GM23248 (cell line): ENCODE measurements at regions not wholly inside any gene's neighbourhood (a gene's known extent, or its start where the extent isn't known, plus 50 kb on each side); places are given as distances from the start of the nearest gene placed in this dataset.
A peak's percentile ranks its signal among the peaks of the same experiment; 100 is the strongest.

ENCODE experiments used
- DNase-seq: peaks from one replicate; pipeline ENCODE4 v3.0.0-alpha.2; 2015
- H2AFZ ChIP-seq: fragments of 200-600 bp; sonication (generic); 2 replicates; pipeline ENCODE4 v1.6.1; 2016; ENCODE audit warnings: antibody characterized with exemption
- H3F3A ChIP-seq: fragments of 200-600 bp; sonication (generic); 2 replicates; pipeline ENCODE4 v1.6.1; 2016; ENCODE audit warnings: mild to moderate bottlenecking, antibody characterized with exemption, mixed run types; ENCODE audit not compliant: insufficient read depth
- H3K27ac ChIP-seq: fragments of 200-600 bp; sonication (generic); 2 replicates; pipeline ENCODE4 v1.5.1; 2016; ENCODE audit warnings: mild to moderate bottlenecking
- H3K27me3 ChIP-seq: fragments of 200-600 bp; sonication (generic); replicated peaks from 2 replicates; pipeline ENCODE4 v1.6.1; 2016; ENCODE audit warnings: mild to moderate bottlenecking; ENCODE audit not compliant: insufficient read depth
- H3K36me3 ChIP-seq: fragments of 200-600 bp; sonication (generic); 2 replicates; pipeline ENCODE4 v1.6.1; 2016; ENCODE audit warnings: low read depth, mild to moderate bottlenecking
- H3K4me1 ChIP-seq: fragments of 200-600 bp; sonication (generic); 2 replicates; pipeline ENCODE4 v1.6.1; 2016; ENCODE audit warnings: mild to moderate bottlenecking; ENCODE audit not compliant: insufficient read depth
- H3K4me2 ChIP-seq: fragments of 200-600 bp; sonication (generic); one replicate; pipeline ENCODE4 v1.6.1; 2016; ENCODE audit warnings: mild to moderate bottlenecking; ENCODE audit not compliant: unreplicated experiment
- H3K4me3 ChIP-seq: fragments of 200-600 bp; sonication (generic); 2 replicates; pipeline ENCODE4 v1.5.1; 2016; ENCODE audit warnings: mild to moderate bottlenecking
- H3K79me2 ChIP-seq: fragments of 200-600 bp; sonication (generic); 2 replicates; pipeline ENCODE4 v1.6.1; 2016; ENCODE audit warnings: mild to moderate bottlenecking; ENCODE audit not compliant: insufficient read depth
- H3K9ac ChIP-seq: fragments of 200-600 bp; sonication (generic); 2 replicates; pipeline ENCODE4 v1.6.1; 2016; ENCODE audit warnings: mild to moderate bottlenecking
- H3K9me2 ChIP-seq: fragments of 200-600 bp; sonication (generic); 2 replicates; pipeline ENCODE4 v1.6.1; 2016; ENCODE audit warnings: mixed run types, mild to moderate bottlenecking, moderate library complexity; ENCODE audit not compliant: insufficient read depth
- H3K9me3 ChIP-seq: fragments of 200-600 bp; sonication (generic); one replicate; pipeline ENCODE4 v1.6.1; 2017; ENCODE audit warnings: low read depth
- H4K20me1 ChIP-seq: fragments of 200-600 bp; sonication (generic); 2 replicates; pipeline ENCODE4 v1.6.0; 2016; ENCODE audit not compliant: insufficient read depth
- EZH2 ChIP-seq: fragments of 200-600 bp; sonication (generic); IDR thresholded peaks from 2 replicates; pipeline ENCODE4 v1.6.1; 2018; ENCODE audit warnings: antibody characterized with exemption, mild to moderate bottlenecking; ENCODE audit not compliant: insufficient read depth, poor library complexity, severe bottlenecking
- EZH2phosphoT487 ChIP-seq: fragments of 200-600 bp; sonication (generic); IDR thresholded peaks from 2 replicates; pipeline ENCODE4 v1.6.1; 2018; ENCODE audit warnings: antibody characterized with exemption, moderate library complexity, mild to moderate bottlenecking, low read depth; ENCODE audit not compliant: insufficient read depth
- WGBS, 2 experiments: methylation state at CpG; one replicate each; pipeline ENCODE4 v1.1.6; 2015 to 2017; ENCODE audit warnings: low lambda C conversion rate in 2 of 2, low coverage in 1 of 2; ENCODE audit errors: missing lambda C conversion rate in 2 of 2; 5-methylcytosine and 5-hydroxymethylcytosine counted together
- in situ Hi-C: fragments of 300-500 bp; cut with MboI; formaldehyde crosslinking; loops from 2 replicates; pipeline ENCODE4 v1.15.0; 2020

- in situ Hi-C loops: no loop called here
- H3K9me3 ChIP-seq: no peaks in the 10 kb centered on the region
- H3K27me3 ChIP-seq: no peaks in the 10 kb centered on the region
- H3K9ac ChIP-seq: no peak overlapping the region
- no peak for DNase-seq
- peaks cover 25% of the 10 kb centered on the region; the same call in 1 of the 2 replicates for H3F3A ChIP-seq
- H3K4me3 ChIP-seq: no peak overlapping the region
- 87 to 96% methylated on average over 3 of the region's 3 CpGs for WGBS, 2 experiments
- H3K4me1 ChIP-seq: peaks cover 28% of the 10 kb centered on the region
- H3K79me2 ChIP-seq: no peaks in the 10 kb centered on the region
- no peak overlapping the region for H3K27ac ChIP-seq
- no peaks in the 10 kb centered on the region for H3K9me2 ChIP-seq
- no peaks in the 10 kb centered on the region for H3K36me3 ChIP-seq
- no peaks in the 10 kb centered on the region for H4K20me1 ChIP-seq
- no peak overlapping the region for H3K4me2 ChIP-seq
- TF ChIP-seq EZH2phosphoT487: no peak
- TF ChIP-seq EZH2: no peak
- no peak overlapping the region for H2AFZ ChIP-seq
Observed at GRCh38 chr2:217110550-217110949, 250.7 kb upstream of the TNP1 start.

DNA sequence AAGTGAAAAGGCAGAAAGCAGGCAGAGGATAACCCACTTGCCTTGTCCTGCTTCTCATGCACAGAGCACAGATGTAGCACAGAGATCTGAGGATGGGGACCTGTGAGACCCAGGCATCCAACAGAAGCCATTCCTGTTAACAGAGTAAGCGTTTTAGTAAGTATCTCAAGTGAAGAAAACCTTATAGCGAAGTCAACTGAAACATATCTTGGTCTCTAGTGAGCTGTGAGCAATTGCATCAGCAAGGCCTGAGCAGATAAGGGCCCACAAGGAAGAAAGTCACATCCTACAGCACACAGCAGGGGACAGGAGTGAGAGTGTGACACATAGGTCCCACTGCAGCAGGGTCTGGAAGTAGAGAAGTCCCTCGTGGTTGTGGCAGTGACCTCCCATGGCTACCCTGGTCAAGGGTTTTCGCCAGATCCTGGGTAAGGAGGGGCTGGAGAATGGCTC is 248.7 kb upstream of the TNP1 start:
- Histone ChIP-seq H3K9ac (no peak overlapping the region), H2AFZ (0 out of 2 replicates have a peak overlapping the region, but pooled peaks have one; percentile 33), H3K9me3 (no peaks in the 10 kb centered on the region), H3K27me3 (no peaks in the 10 kb centered on the region), H4K20me1 (no peaks in the 10 kb centered on the region), H3K79me2 (no peaks in the 10 kb centered on the region), H3K4me2 (no peak overlapping the region), H3K36me3 (no peaks in the 10 kb centered on the region), H3K9me2 (no peaks in the 10 kb centered on the region), H3K4me1 (peaks cover 47% of the 10 kb centered on the region), H3F3A (peaks cover 45% of the 10 kb centered on the region), H3K4me3 (no peak overlapping the region), H3K27ac (no peak overlapping the region)
- no peak for TF ChIP-seq EZH2
- no peak for TF ChIP-seq EZH2phosphoT487
- 93 to 96% methylated on average over 4 of the region's 4 CpGs for WGBS, 2 experiments
- in situ Hi-C loops: no loop called here
- DNase-seq: no peak

DNA sequence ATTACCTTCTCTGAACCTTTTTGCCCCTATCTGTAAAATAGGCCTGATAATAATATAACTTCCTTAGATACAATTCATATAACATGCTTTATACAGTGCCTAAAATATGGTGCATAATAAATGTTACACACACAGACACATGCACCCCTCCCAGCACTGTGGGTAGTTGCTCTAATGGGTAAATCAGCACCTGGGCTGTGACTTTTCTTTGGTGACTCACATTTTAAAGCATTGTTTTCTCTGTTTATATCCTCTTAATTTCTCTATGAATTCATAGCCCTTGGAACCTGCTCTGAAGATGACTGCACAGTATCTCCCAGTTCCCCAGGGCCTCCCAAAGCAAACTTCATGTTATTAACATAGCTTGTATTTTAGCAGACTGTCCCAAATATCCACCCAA is 248.2 kb upstream of the TNP1 start:
- TF ChIP-seq EZH2phosphoT487: no peak
- no peak for TF ChIP-seq EZH2
- H3K4me3 ChIP-seq: no peak overlapping the region
- no peaks in the 10 kb centered on the region for H3K9me3 ChIP-seq
- no peaks in the 10 kb centered on the region for H3K36me3 ChIP-seq
- no peaks in the 10 kb centered on the region for H3K79me2 ChIP-seq
- in situ Hi-C loops: no loop called here
- DNase-seq: no peak
- H4K20me1 ChIP-seq: no peaks in the 10 kb centered on the region
- no peak overlapping the region for H3K27ac ChIP-seq
- peaks cover 52% of the 10 kb centered on the region for H3K4me1 ChIP-seq
- no peaks in the 10 kb centered on the region for H3K9me2 ChIP-seq
- no peak overlapping the region for H3K4me2 ChIP-seq
- H3K9ac ChIP-seq: no peak overlapping the region
- 0 out of 2 replicates have a peak overlapping the region, but pooled peaks have one; percentile 33 for H2AFZ ChIP-seq
- peaks cover 50% of the 10 kb centered on the region for H3F3A ChIP-seq
- H3K27me3 ChIP-seq: no peaks in the 10 kb centered on the region

DNA sequence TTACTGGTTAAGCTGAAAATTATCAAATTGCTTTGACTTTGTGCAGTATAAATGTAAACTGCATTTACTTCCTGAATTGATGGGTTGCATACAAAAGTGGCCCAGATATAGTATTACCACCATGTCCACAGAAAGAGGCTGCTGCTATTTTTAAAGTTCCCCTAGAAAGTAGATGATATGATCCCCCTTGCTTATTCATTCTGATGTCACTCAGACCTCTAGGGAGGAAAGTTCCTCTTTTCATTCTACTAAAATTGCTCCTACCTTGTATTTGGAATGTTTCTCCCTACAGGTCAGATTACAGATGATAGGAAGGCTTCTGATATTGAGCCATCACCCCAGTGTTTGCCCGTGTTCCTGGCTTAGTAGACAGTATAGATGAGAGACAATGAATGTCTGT is 247.6 kb upstream of the TNP1 start:
- H3K36me3 ChIP-seq: no peaks in the 10 kb centered on the region
- DNase-seq: no peak
- peaks cover 56% of the 10 kb centered on the region for H3F3A ChIP-seq
- no peak overlapping the region for H3K4me3 ChIP-seq
- WGBS, 2 experiments: 83 to 86% methylated on average over 1 of the region's 1 CpG
- peaks cover 58% of the 10 kb centered on the region for H3K4me1 ChIP-seq
- no peaks in the 10 kb centered on the region for H3K9me2 ChIP-seq
- H3K27me3 ChIP-seq: no peaks in the 10 kb centered on the region
- H3K4me2 ChIP-seq: no peak overlapping the region
- no peak overlapping the region for H3K9ac ChIP-seq
- in situ Hi-C loops: no loop called here
- TF ChIP-seq EZH2: no peak
- no peak for TF ChIP-seq EZH2phosphoT487
- H3K27ac ChIP-seq: no peak overlapping the region
- H3K79me2 ChIP-seq: no peaks in the 10 kb centered on the region
- no peaks in the 10 kb centered on the region for H3K9me3 ChIP-seq
- H2AFZ ChIP-seq: no peak overlapping the region
- no peaks in the 10 kb centered on the region for H4K20me1 ChIP-seq

DNA sequence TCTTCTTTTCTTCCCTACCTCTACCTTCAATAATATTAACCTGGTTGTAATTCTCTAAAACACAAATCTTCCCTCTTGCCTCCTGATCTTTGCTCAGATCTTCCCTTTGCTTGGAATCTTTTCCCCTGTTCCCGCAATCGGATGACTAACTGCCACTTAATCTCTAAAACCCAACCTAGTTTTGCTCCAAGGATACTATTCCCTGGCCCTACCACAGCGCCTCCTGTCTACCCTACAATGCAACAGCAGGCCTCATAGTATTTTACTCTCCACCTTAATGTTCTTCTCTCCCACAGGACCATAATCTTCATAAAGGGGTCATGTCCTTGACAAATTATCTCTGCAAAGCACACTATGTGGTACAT is 246.8 kb upstream of the TNP1 start:
- H3F3A ChIP-seq: peaks cover 60% of the 10 kb centered on the region
- H3K4me2 ChIP-seq: no peak overlapping the region
- WGBS, 2 experiments: 74% methylated on average over 3 of the region's 3 CpGs
- TF ChIP-seq EZH2phosphoT487: no peak
- no peak for TF ChIP-seq EZH2
- H3K36me3 ChIP-seq: no peaks in the 10 kb centered on the region
- no peak overlapping the region for H2AFZ ChIP-seq
- H3K9ac ChIP-seq: no peak overlapping the region
- no peaks in the 10 kb centered on the region for H4K20me1 ChIP-seq
- H3K4me3 ChIP-seq: no peak overlapping the region
- peak overlapping the region; percentile 81 for H3K27ac ChIP-seq
- no peaks in the 10 kb centered on the region for H3K9me3 ChIP-seq
- H3K79me2 ChIP-seq: no peaks in the 10 kb centered on the region
- peaks cover 60% of the 10 kb centered on the region for H3K4me1 ChIP-seq
- no peaks in the 10 kb centered on the region for H3K27me3 ChIP-seq
- DNase-seq: peak; percentile 65
- in situ Hi-C loops: no loop called here
- H3K9me2 ChIP-seq: no peaks in the 10 kb centered on the region
